ENCODE measurements at regions not wholly inside any gene's neighbourhood (a gene's known extent, or its start where the extent isn't known, plus 50 kb on each side); places are given as distances from the start of the nearest gene placed in this dataset.

GRCh38 chr1:199310708-199311107 is 671.9 kb downstream of the PTPRC start (continued):
- no peak for TF ChIP-seq ZNF701 (tag by site-specific recombination; IDR thresholded peaks at IDR 0.05)
- TF ChIP-seq ZNF621 (tag by site-specific recombination; IDR thresholded peaks at IDR 0.05) = no peak
- TF ChIP-seq ZNF645 (tag by site-specific recombination; IDR thresholded peaks at IDR 0.05) = no peak

- TF ChIP-seq ZNF596 (tag by site-specific recombination; IDR thresholded peaks at IDR 0.05) = no peak
- no peak for TF ChIP-seq PRDM10 (tag by site-specific recombination; IDR thresholded peaks at IDR 0.05)
- no peak for TF ChIP-seq ZFP69B (tag by site-specific recombination; IDR thresholded peaks at IDR 0.05)
- no peak for TF ChIP-seq KLF8 (tag by site-specific recombination; IDR thresholded peaks at IDR 0.05)
- TF ChIP-seq ELK4 (IDR thresholded peaks at IDR 0.05; ENCODE audit: borderline replicate concordance, low read depth, low read length) = no peak
- TF ChIP-seq MYNN (tag by site-specific recombination; IDR thresholded peaks at IDR 0.05; ENCODE audit: borderline replicate concordance) = no peak
- TF ChIP-seq KLF10 (tag by site-specific recombination; IDR thresholded peaks at IDR 0.05) = no peak
- TF ChIP-seq ZNF292 (tag by site-specific recombination; IDR thresholded peaks at IDR 0.05; ENCODE audit: borderline replicate concordance, low read depth) = no peak
- no peak for TF ChIP-seq ZNF155 (tag by site-specific recombination; IDR thresholded peaks at IDR 0.05)
- TF ChIP-seq EGR2 (tag by site-specific recombination; IDR thresholded peaks at IDR 0.05; ENCODE audit: low read depth) = no peak
- TF ChIP-seq ZNF341 (tag by site-specific recombination; IDR thresholded peaks at IDR 0.05; ENCODE audit: low read depth) = no peak
- TF ChIP-seq ZFP3 (tag by site-specific recombination; IDR thresholded peaks at IDR 0.05; ENCODE audit: low read depth) = no peak
- CTCF ChIA-PET = interaction anchor here (0.5 kb wide), 1 partner anchor 1156 kb away, joined by 4 read pairs; no protein-coding TSS in a partner anchor
- POLR2A ChIA-PET = no interaction called here
- Histone ChIP-seq H3K9me3 (ENCODE audit: control insufficient read depth, insufficient read depth, low read depth, low read length) (no peaks in the 10 kb centered on the region), H3K36me3 (ENCODE audit: control insufficient read depth in 2 of 2, insufficient read depth in 1 of 2, low read length in 2 of 2) (no peaks in the 10 kb centered on the region), H3K27ac (ENCODE audit: extremely low read depth, low read depth, low read length) (no peak overlapping the region), H3K4me3 (ENCODE audit: low read depth, low read length) (no peak overlapping the region), H3K4me1 (ENCODE audit: control insufficient read depth, insufficient read depth, low read length) (no peaks in the 10 kb centered on the region)
These were observed 672.8 kb downstream of the PTPRC start for GRCh38 chr1:199311478-199312262.

GRCh38 chr1:199312626-199313025 is 673.8 kb downstream of the PTPRC start:
- H3K36me3 ChIP-seq (ENCODE audit: control insufficient read depth in 2 of 2, insufficient read depth in 1 of 2, low read length in 2 of 2) = no peaks in the 10 kb centered on the region
- H3K4me3 ChIP-seq (ENCODE audit: low read depth, low read length) = no peak overlapping the region
- ChIA-PET CTCF (no interaction called here), POLR2A (no interaction called here)
- no peaks in the 10 kb centered on the region for H3K9me3 ChIP-seq (ENCODE audit: control insufficient read depth, insufficient read depth, low read depth, low read length)
- TF ChIP-seq YY1 (tag by site-specific recombination; IDR thresholded peaks at IDR 0.05) = no peak
- TF ChIP-seq BCL11B (tag by site-specific recombination; IDR thresholded peaks at IDR 0.05; ENCODE audit: low read depth) = no peak
- TF ChIP-seq ZNF2 (tag by site-specific recombination; IDR thresholded peaks at IDR 0.05) = no peak
- no peak for TF ChIP-seq ZNF843 (tag by site-specific recombination; IDR thresholded peaks at IDR 0.05)
- no peak for TF ChIP-seq ZNF837 (tag by site-specific recombination; IDR thresholded peaks at IDR 0.05)
- TF ChIP-seq ZNF223 (tag by site-specific recombination; IDR thresholded peaks at IDR 0.05) = no peak
- no peak for TF ChIP-seq AEBP2 (tag by site-specific recombination; IDR thresholded peaks at IDR 0.05; ENCODE audit: borderline replicate concordance)
- no peak for TF ChIP-seq ZNF391 (tag by site-specific recombination; IDR thresholded peaks at IDR 0.05; ENCODE audit: borderline replicate concordance, low read depth)
- TF ChIP-seq ZNF10 (tag by site-specific recombination; IDR thresholded peaks at IDR 0.05) = no peak
- TF ChIP-seq REPIN1 (tag by site-specific recombination; IDR thresholded peaks at IDR 0.05; ENCODE audit: low read depth) = no peak
- no peak for TF ChIP-seq ZNF335 (tag by site-specific recombination; conservative IDR thresholded peaks at IDR 0.05)
- no peak for TF ChIP-seq ZNF404 (tag by site-specific recombination; IDR thresholded peaks at IDR 0.05)
- no peaks in the 10 kb centered on the region for H3K4me1 ChIP-seq (ENCODE audit: control insufficient read depth, insufficient read depth, low read length)
- no peak overlapping the region for H3K27ac ChIP-seq (ENCODE audit: extremely low read depth, low read depth, low read length)

Measured in HEK293 (cell line).